VCaP (cell line): ENCODE measurements at regions not wholly inside any gene's neighbourhood (a gene's known extent, or its start where the extent isn't known, plus 50 kb on each side); places are given as distances from the start of the nearest gene placed in this dataset.

Experiments used
- H3K27ac ChIP-seq: fragments of 450-650 bp; 2 replicates; pipeline ENCODE4 v1.5.1; 2017
- TF ChIP-seq, protein P1 (sequence below): fragments of 450-650 bp; conservative IDR thresholded peaks from 2 replicates; pipeline ENCODE4 v1.5.1; 2017; ENCODE audit warnings: mild to moderate bottlenecking, moderate library complexity

DNA sequence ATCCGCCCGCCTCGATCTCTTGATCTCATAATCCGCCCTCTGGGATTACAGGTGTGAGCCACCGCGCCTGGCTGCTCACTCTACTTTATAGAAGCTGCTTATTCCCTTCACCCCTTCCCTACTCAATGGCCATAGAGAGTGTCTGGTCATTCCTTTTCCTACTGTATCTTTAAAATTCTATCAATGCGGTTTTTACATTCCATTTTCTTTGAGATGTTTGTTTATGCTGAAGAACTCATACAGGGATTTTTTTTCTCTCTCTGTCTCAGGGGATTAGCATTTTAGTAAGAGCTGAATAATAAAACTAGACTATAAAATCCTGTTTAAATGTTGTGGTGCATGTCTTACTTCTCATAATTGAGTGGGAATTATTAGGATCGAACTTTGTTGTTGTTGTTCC, 218.6 kb upstream of the FOXN3 start:
- TF ChIP-seq, protein P1, sequence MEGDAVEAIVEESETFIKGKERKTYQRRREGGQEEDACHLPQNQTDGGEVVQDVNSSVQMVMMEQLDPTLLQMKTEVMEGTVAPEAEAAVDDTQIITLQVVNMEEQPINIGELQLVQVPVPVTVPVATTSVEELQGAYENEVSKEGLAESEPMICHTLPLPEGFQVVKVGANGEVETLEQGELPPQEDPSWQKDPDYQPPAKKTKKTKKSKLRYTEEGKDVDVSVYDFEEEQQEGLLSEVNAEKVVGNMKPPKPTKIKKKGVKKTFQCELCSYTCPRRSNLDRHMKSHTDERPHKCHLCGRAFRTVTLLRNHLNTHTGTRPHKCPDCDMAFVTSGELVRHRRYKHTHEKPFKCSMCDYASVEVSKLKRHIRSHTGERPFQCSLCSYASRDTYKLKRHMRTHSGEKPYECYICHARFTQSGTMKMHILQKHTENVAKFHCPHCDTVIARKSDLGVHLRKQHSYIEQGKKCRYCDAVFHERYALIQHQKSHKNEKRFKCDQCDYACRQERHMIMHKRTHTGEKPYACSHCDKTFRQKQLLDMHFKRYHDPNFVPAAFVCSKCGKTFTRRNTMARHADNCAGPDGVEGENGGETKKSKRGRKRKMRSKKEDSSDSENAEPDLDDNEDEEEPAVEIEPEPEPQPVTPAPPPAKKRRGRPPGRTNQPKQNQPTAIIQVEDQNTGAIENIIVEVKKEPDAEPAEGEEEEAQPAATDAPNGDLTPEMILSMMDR: no peak
- H3K27ac ChIP-seq: no peak overlapping the region

DNA sequence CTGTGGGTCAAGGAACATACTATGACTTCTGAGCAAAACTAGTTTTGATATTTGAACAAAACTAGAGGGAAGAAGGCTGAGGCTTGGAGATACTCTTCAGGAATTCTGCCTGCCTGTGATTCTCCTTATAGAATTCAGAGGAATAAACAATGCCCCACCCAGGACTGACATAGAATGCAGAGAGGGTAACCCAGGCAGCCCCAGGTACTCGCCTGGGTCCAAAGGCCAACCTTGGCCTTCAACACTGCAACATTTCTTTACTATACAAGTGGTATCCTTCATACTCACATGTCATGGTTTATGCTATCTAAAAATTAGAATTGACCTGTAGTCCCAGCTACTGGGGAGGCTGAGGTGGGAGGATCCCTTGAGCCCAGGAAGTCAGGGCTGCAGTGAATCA, 217.0 kb upstream of the FOXN3 start:
- TF ChIP-seq, protein P1: no peak
- H3K27ac ChIP-seq: no peak overlapping the region

DNA sequence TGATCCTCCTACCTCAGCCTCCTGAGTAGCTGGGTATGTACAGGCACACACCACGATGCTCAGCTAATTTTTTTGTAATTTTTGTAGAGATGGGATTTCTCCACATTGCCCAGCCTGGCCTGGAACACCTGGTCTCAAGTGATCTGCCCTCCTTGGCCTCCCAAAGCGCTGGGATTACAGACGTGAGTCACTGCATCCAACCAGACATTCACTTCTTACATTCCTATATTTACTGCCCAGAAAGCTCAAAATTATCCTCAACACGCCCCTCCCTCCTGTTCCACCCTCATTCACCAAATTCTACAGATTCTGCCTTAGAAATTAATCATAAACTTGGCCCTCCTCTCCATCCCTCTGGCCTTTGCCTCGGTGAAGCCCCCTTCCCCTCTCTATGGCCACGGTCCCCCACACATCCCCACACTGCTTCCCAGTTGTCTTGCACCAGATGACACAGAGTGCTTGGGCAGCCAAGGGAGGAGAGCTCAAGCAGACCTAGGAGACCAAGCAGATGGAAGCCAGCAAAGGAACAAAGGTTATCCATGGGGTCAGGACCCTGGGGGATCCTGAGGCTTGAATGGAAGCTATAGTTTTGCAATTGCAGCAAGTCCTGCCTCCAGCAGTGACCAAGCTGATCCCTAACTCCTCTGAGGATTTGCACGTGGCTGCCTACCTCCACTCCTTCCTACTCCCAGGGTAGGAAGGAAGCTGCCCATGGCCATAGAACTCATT, 213.2 kb upstream of the FOXN3 start:
- no peak overlapping the region for H3K27ac ChIP-seq
- TF ChIP-seq, protein P1: no peak

DNA sequence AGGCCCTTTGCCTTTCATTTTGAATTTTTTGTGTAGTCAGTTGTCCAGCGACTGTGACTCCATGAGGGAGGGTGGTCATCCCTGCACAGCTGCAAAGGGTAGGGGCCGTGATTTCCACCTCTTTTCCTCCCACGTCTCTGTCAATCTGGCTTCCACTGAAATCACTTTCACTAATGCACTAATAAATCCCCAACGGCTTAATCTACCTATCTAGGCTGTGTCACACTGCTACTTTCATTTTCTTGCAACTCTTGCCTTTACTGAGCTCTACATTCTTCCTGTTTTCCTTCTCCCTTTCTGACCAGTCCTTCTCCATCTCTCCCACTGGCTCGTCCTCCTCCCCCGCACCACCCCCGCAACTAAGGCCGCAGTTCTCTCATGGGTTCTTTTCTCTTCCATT, 212.3 kb upstream of the FOXN3 start:
- TF ChIP-seq, protein P1: no peak
- H3K27ac ChIP-seq: no peak overlapping the region

DNA sequence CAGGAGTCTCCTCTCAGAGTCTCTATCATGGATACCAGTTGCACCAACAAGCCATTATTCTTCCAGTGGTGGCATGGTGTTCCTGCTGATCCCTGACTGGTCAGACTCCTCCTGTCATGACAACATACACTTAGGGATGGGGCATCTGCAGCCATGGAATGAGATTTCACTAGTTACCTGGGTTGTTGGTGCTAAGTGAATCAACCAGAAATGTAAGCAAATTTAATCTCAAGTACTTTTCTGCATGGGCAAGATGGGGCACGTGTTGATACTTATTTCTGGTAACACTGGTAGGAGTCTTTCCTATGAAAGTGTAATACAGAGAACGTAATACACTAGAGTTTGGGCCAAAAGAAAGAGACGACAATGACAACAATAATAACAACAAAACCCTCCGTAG, 211.5 kb upstream of the FOXN3 start:
- TF ChIP-seq, protein P1: no peak
- H3K27ac ChIP-seq: no peak overlapping the region

DNA sequence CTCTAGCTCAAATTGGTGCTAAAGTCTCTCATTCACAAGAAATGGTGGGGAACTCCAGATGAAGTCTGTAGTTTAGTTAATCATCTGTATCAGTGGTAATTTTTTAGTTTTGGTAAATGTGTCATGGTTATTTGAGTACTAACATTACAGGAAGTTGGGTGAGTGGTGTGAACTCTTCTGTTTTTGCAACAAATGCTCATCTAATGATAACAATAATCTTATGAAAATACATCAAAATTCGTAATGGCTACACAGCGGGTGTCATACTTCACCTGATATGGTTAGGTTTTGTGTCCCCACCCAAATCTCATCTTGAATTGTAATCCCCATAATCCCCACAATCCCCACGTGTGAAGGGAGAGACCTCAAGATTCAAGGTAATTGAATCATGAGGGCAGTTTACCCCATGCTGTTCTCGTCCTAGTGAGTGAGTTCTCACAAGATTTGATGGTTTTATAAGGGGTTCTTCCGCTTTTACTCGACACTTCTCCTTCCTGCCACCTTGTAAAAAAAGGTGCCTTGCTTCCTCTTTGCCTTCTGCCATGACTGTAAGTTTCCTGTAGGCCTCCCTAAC, 209.3 kb upstream of the FOXN3 start:
- no peak overlapping the region for H3K27ac ChIP-seq
- TF ChIP-seq, protein P1: no peak

DNA sequence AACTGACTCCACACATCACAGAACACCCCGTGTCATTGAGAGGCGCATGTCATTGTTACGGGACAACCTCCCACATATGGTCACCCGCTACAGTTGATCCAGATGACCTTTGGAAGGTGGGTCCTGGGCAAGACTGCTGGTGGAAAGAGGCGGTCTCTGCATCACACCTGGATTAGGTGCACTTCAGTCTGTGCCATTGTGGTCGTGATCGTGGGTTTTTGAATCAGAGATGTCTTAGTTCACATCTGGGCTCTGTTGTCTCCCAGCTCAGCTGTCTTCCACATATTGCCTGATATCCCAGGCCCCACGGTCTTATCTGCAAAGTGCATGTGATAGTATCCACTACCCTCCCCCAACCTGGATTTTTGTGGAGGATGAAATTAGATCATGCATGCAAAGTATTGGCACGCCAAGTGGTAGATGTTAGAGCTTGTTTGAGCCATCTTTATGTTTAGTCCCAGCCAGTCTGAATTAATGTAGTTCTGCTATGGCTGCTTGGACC, 208.7 kb upstream of the FOXN3 start:
- TF ChIP-seq, protein P1: no peak
- H3K27ac ChIP-seq: no peak overlapping the region
